ENCODE measurements at regions not wholly inside any gene's neighbourhood (a gene's known extent, or its start where the extent isn't known, plus 50 kb on each side); places are given as distances from the start of the nearest gene placed in this dataset.
"Not testable (repeated sequence)": the region's sequence is repeated elsewhere in the genome, so short reads cannot be mapped to it uniquely, and the experiment has no call there.

DNA sequence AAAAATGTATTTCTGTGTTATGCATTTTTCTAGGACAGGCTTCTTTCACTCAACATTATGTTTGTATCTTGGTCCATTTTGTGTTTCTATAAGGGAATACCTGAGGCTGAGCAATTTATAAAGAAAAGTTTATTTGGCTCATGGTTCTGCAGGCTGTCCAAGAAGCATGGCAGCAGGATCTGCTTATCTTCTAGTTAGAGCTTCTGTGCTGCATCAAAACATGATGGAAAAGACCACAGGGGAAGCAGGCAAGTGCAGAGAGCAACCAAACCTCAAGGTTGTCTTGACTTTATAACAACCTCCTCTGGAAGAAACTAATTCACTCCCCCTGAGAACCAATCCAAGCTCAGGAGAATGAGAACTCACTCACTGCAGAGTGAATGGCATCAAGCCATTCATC, 1601.0 kb upstream of the NUDT12 start:
- Histone ChIP-seq H3K4me3 (replicated peaks in 1 of 2; ENCODE audit: low read depth in 1 of 2, low read length in 2 of 2) (no peak overlapping the region), H3K4me2 (ENCODE audit: low read length) (no peak overlapping the region), H3K9me3 (ENCODE audit: control insufficient read depth in 1 of 2, insufficient read depth in 1 of 2, low read depth in 1 of 2, low read length in 2 of 2) (no peaks in the 10 kb centered on the region), H3K9me2 (ENCODE audit: insufficient read depth) (no peaks in the 10 kb centered on the region), H3K36me3 (ENCODE audit: control insufficient read depth in 1 of 2, insufficient read depth in 2 of 2, low read length in 2 of 2) (no peaks in the 10 kb centered on the region), H2AFZ (ENCODE audit: low read depth, low read length, poor library complexity, severe bottlenecking) (no peak overlapping the region), H3K4me1 (ENCODE audit: control insufficient read depth in 1 of 2, insufficient read depth in 2 of 2, low read length in 2 of 2) (no peaks in the 10 kb centered on the region), H3K27me3 (ENCODE audit: insufficient read depth, low read length) (no peaks in the 10 kb centered on the region), H3K27ac (ENCODE audit: low read depth, low read length) (no peak overlapping the region), H3K79me2 (ENCODE audit: insufficient read depth, low read length) (no peaks in the 10 kb centered on the region), H3K9ac (ENCODE audit: low read length) (no peak overlapping the region), H4K20me1 (ENCODE audit: insufficient read depth) (no peaks in the 10 kb centered on the region)
- intact Hi-C loops (cut with micrococcal nuclease): no loop called here
- TF ChIP-seq, protein P1, sequence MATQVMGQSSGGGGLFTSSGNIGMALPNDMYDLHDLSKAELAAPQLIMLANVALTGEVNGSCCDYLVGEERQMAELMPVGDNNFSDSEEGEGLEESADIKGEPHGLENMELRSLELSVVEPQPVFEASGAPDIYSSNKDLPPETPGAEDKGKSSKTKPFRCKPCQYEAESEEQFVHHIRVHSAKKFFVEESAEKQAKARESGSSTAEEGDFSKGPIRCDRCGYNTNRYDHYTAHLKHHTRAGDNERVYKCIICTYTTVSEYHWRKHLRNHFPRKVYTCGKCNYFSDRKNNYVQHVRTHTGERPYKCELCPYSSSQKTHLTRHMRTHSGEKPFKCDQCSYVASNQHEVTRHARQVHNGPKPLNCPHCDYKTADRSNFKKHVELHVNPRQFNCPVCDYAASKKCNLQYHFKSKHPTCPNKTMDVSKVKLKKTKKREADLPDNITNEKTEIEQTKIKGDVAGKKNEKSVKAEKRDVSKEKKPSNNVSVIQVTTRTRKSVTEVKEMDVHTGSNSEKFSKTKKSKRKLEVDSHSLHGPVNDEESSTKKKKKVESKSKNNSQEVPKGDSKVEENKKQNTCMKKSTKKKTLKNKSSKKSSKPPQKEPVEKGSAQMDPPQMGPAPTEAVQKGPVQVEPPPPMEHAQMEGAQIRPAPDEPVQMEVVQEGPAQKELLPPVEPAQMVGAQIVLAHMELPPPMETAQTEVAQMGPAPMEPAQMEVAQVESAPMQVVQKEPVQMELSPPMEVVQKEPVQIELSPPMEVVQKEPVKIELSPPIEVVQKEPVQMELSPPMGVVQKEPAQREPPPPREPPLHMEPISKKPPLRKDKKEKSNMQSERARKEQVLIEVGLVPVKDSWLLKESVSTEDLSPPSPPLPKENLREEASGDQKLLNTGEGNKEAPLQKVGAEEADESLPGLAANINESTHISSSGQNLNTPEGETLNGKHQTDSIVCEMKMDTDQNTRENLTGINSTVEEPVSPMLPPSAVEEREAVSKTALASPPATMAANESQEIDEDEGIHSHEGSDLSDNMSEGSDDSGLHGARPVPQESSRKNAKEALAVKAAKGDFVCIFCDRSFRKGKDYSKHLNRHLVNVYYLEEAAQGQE (IDR thresholded peaks at IDR 0.05; ENCODE audit: low read depth): no peak
- no peak for TF ChIP-seq POLR2A (IDR thresholded peaks at IDR 0.05; ENCODE audit: borderline replicate concordance, extremely low read depth, insufficient read depth, insufficient read length)
- TF ChIP-seq ZNF274 (IDR thresholded peaks at IDR 0.05; ENCODE audit: low read depth, low read length): no peak
- TF ChIP-seq POLR2AphosphoS5 (IDR thresholded peaks at IDR 0.05; ENCODE audit: low read depth, low read length): no peak
- ChIA-PET CTCF (no interaction called here), RAD21 (ENCODE audit: low non-redundant PET in 1 of 2, low total read pairs in 2 of 2, uncharacterized antibody in 2 of 2, unreplicated experiment in 2 of 2) (no interaction called here), POLR2A (no interaction called here)
- ATAC-seq (no peak), DNase-seq (ENCODE audit: low read depth, low spot score) (no peak)
- BruUV-seq (replicated peaks): no TSS peak

DNA sequence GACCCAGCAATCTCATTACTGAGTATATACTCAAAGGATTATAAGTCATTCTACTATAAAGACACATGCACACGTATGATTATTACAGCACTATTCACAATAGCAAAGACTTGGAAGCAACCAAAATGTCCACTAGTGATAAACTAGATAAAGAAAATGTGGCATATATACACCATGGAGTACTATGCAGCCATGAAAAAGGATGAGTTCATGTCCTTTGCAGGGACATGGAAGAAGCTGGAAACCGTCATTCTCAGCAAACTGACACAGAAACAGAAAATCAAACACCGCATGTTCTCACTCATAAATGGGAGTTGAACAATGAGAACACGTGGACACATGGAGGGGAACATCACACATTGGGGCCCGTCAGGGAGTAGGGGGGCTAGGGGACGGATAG, 1600.0 kb upstream of the NUDT12 start:
- intact Hi-C loops (cut with micrococcal nuclease): not testable (repeated sequence)

More for the DNA sequence above, 1600.0 kb upstream of the NUDT12 start:
- POLR2A ChIA-PET; BruUV-seq (replicated peaks); H4K20me1 ChIP-seq (ENCODE audit: insufficient read depth); H3K9me2 ChIP-seq (ENCODE audit: insufficient read depth); H3K9me3 ChIP-seq (ENCODE audit: control insufficient read depth in 1 of 2, insufficient read depth in 1 of 2, low read depth in 1 of 2, low read length in 2 of 2); RAD21 ChIA-PET (ENCODE audit: low non-redundant PET in 1 of 2, low total read pairs in 2 of 2, uncharacterized antibody in 2 of 2, unreplicated experiment in 2 of 2); H3K79me2 ChIP-seq (ENCODE audit: insufficient read depth, low read length); H3K4me3 ChIP-seq (replicated peaks in 1 of 2; ENCODE audit: low read depth in 1 of 2, low read length in 2 of 2); H3K9ac ChIP-seq (ENCODE audit: low read length); H3K4me2 ChIP-seq (ENCODE audit: low read length); DNase-seq (ENCODE audit: low read depth, low spot score); ATAC-seq; H2AFZ ChIP-seq (ENCODE audit: low read depth, low read length, poor library complexity, severe bottlenecking); CTCF ChIA-PET; H3K27ac ChIP-seq (ENCODE audit: low read depth, low read length); H3K4me1 ChIP-seq (ENCODE audit: control insufficient read depth in 1 of 2, insufficient read depth in 2 of 2, low read length in 2 of 2); H3K27me3 ChIP-seq (ENCODE audit: insufficient read depth, low read length); H3K36me3 ChIP-seq (ENCODE audit: control insufficient read depth in 1 of 2, insufficient read depth in 2 of 2, low read length in 2 of 2): not testable (repeated sequence)

All from HCT116 (cell line).